NCI-H226 (cell line): ENCODE measurements at regions not wholly inside any gene's neighbourhood (a gene's known extent, or its start where the extent isn't known, plus 50 kb on each side); places are given as distances from the start of the nearest gene placed in this dataset.
"Not testable (repeated sequence)": the region's sequence is repeated elsewhere in the genome, so short reads cannot be mapped to it uniquely, and the experiment has no call there.

Experiments
- DNase-seq: peaks from one replicate; pipeline ENCODE4 v3.0.0-alpha.2; 2015

GRCh38 chr18:28729321-28729720 lies 552.4 kb upstream of the CDH2 start:
- DNase-seq = peak; percentile 82

DNA sequence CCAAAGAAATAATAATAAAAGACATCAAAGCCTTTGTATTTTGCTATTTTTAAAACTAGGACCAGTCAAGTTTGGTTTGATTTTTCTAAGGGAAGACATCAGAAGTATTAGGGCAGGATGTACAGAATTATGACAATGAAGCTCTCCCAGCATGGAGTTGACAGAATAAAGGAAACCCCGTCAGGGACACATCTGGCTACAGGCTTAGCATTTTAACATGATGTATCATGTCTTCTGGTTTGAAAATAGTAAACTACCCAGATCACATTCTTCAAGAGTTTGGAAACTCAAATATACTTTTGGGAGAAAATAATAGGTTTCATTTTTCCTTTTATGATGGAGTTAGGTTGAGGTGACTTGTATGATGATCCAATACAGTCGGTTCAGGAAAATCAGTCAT lies 552.0 kb upstream of the CDH2 start:
- DNase-seq = no peak

- not testable (repeated sequence) for DNase-seq
These were observed 550.3 kb upstream of the CDH2 start for GRCh38 chr18:28727189-28727588.

GRCh38 chr18:28725876-28726275 lies 548.9 kb upstream of the CDH2 start:
- peak; percentile 88 for DNase-seq

DNA sequence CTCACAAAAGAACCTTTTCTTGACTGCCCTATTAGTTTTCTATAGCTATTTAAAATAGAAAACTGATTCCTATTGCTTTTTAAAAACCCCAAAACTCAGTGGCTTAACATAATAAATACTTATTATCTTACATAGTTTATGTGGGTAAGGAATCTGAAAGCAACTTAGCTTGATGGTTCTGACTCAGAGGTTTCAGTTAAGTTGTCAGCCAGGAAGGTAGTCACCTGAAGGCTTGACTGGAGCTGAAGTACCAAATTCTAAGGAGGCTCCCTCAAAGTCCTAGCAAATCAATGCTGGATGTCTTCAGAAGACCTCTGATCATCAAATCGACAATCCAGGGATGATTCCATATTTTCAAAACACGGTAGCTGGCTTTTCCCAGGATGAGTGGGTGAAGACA lies 546.6 kb upstream of the CDH2 start:
- DNase-seq = peak; percentile 28

- no peak for DNase-seq
These were observed 541.8 kb upstream of the CDH2 start for GRCh38 chr18:28718696-28719095.

GRCh38 chr18:28716338-28716737 lies 539.4 kb upstream of the CDH2 start:
- peak; percentile 63 for DNase-seq

- peak; percentile 28 for DNase-seq
These were observed 538.3 kb upstream of the CDH2 start for GRCh38 chr18:28715206-28715605.

- DNase-seq = no peak
These were observed 537.6 kb upstream of the CDH2 start for GRCh38 chr18:28714498-28714897.

DNA sequence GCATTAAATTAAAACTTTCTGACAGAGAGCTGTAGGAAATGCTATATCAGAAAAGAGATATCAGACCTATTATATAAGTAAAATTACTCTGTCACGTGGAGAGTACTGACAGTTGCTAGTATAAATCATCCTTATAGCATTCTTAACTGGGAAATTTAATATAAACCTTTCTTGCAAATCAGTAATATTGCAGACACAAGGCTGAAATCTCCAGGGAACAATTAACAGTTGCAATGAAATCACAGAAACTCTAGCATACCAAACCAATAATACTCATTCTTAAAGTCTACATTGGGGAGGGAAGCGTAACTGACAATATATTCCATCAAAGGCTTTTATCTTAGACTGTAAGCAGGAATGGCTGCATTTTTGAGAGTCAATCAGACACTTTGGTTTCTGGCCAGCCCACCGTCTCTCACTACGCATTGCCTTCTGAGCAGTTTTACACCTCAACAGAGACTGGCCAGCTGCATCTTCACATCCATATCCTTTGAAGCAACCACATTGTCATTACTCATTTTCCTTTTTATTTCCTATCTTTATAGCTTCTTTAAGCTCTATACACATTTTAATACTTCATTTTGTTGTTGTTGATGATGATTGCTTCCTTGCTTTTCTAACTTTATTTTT lies 536.0 kb upstream of the CDH2 start:
- DNase-seq = no peak

- DNase-seq = no peak
These were observed 535.2 kb upstream of the CDH2 start for GRCh38 chr18:28712172-28712571.

DNA sequence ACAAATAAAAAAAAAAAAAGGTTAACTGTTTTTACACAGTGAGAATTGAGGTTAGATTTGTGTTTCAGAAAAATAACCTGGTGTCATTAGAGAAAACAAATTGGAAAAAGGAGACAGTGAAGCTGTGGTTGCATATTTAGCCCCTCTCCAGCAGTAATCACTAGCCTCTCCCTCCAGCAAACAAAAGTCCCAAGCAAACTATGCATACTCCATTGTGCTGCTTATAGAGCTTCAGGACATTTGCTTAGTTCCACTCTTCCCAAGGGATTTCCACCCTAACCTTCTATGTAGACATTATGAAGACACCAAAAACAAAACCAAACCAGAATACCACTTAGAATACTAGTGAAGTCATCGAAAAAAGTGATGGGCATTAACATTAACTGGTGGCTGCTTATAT lies 534.2 kb upstream of the CDH2 start:
- no peak for DNase-seq

GRCh38 chr18:28707006-28707405 lies 530.1 kb upstream of the CDH2 start:
- DNase-seq = no peak

- DNase-seq = no peak
These were observed 529.5 kb upstream of the CDH2 start for GRCh38 chr18:28706397-28706796.

- DNase-seq = no peak
These were observed 528.6 kb upstream of the CDH2 start for GRCh38 chr18:28705482-28705881.

- no peak for DNase-seq
These were observed 515.4 kb upstream of the CDH2 start for GRCh38 chr18:28692337-28692736.

DNA sequence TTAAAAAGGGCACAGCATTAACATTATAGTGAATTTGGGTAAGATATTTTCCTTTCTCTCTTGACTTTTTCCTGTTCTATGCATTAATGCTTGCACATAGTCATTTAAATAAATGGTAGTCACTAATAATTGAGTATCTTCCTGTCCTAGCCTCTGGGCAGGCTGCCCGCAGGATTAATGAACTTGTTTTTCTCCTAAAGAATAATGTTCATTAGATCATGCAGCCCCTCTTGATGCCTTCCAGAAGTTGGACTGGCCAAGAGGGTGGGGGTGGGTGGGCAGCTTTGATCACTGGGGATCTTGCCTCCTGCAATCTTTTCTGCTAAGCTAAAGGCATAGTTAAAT lies 514.5 kb upstream of the CDH2 start:
- no peak for DNase-seq

- DNase-seq = no peak
These were observed 514.0 kb upstream of the CDH2 start for GRCh38 chr18:28690836-28691495.

- DNase-seq = no peak
These were observed 513.2 kb upstream of the CDH2 start for GRCh38 chr18:28690100-28690499.

- no peak for DNase-seq
These were observed 512.7 kb upstream of the CDH2 start for GRCh38 chr18:28689588-28689987.

- DNase-seq = no peak
These were observed 507.9 kb upstream of the CDH2 start for GRCh38 chr18:28684746-28685355.

GRCh38 chr18:28682912-28683311 lies 506.0 kb upstream of the CDH2 start:
- no peak for DNase-seq

DNA sequence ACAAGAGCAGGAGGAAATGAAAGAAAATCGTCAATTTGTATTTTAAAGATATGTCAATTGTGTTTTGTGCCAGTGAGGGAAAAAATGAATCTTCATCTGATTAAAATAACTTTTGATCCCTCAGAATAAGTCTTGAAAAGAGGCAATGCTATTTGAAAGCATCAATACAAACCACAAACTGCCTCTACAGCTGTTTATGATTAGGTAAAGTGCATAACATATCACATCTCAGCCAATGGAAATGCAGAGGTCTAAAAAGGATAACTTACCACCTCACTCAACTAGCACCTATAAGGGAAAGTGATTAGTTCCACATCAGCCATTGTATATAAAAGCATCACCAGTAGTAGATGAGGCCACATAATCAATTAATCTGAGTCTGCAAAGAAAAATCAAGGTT lies 492.2 kb upstream of the CDH2 start:
- no peak for DNase-seq

DNA sequence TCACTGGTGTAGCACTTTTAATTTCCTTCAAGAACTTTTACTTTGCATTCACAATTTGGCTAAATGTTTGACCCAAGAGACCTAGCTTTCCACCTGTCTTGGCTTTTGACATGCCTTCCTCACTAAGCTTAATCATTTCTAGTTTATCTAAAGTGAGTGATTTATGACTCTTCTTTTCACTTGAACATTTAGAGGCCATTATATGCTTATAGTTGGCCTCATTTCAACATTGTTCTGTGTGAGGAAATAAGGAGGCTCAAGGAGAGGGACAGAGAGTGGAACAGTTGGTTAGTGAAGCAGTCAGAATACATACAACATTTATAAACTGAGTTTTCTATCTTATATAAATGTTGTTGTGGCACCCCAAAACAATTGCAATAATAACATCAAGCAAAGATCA lies 489.3 kb upstream of the CDH2 start:
- DNase-seq = peak; percentile 45

GRCh38 chr18:28657961-28658360 lies 481.0 kb upstream of the CDH2 start:
- peak; percentile 90 for DNase-seq
